ENCODE measurements at regions not wholly inside any gene's neighbourhood (a gene's known extent, or its start where the extent isn't known, plus 50 kb on each side); places are given as distances from the start of the nearest gene placed in this dataset.

DNA sequence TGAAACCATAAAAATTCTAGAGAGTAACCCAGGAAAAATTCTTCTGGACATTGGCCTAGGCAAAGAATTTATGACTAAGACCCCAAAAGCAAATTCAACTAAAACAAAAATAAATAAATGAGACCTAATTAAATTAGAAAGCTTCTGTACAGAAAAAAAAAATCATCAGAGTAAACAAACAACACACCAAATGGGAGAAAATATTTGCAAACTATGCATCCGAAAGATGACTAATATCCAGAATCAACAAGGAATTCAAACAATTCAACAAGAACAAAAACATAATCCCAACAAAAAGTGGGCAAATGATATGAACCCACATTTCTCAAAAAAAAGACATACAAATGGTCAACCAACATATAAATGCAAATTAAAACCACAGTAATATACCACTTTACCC lies 242.6 kb upstream of the CDYL start:
- TF ChIP-seq, protein P1, sequence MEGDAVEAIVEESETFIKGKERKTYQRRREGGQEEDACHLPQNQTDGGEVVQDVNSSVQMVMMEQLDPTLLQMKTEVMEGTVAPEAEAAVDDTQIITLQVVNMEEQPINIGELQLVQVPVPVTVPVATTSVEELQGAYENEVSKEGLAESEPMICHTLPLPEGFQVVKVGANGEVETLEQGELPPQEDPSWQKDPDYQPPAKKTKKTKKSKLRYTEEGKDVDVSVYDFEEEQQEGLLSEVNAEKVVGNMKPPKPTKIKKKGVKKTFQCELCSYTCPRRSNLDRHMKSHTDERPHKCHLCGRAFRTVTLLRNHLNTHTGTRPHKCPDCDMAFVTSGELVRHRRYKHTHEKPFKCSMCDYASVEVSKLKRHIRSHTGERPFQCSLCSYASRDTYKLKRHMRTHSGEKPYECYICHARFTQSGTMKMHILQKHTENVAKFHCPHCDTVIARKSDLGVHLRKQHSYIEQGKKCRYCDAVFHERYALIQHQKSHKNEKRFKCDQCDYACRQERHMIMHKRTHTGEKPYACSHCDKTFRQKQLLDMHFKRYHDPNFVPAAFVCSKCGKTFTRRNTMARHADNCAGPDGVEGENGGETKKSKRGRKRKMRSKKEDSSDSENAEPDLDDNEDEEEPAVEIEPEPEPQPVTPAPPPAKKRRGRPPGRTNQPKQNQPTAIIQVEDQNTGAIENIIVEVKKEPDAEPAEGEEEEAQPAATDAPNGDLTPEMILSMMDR (IDR thresholded peaks at IDR 0.05) = no peak
- TF ChIP-seq POLR2AphosphoS5 (IDR thresholded peaks at IDR 0.05) (no peak), POLR2A (IDR thresholded peaks at IDR 0.05) (no peak)

All from breast epithelium (tissue), 3 donors.